Hepatocyte (in vitro differentiated cells): ENCODE measurements at regions not wholly inside any gene's neighbourhood (a gene's known extent, or its start where the extent isn't known, plus 50 kb on each side); places are given as distances from the start of the nearest gene placed in this dataset.
"Not testable (repeated sequence)": the region's sequence is repeated elsewhere in the genome, so short reads cannot be mapped to it uniquely, and the experiment has no call there.

ENCODE experiments used
- EZH2phosphoT487 ChIP-seq: fragments of 200-600 bp; sonication (generic); IDR thresholded peaks from one replicate; pipeline ENCODE4 v1.6.1; 2018; ENCODE audit warnings: antibody characterized with exemption, mild to moderate bottlenecking, low read depth, moderate library complexity; ENCODE audit not compliant: unreplicated experiment, severe bottlenecking
- TF ChIP-seq, protein P1 (sequence below): fragments of 200-600 bp; sonication (generic); IDR thresholded peaks from 2 replicates; pipeline ENCODE4 v1.5.1; 2016; ENCODE audit warnings: antibody characterized with exemption, mild to moderate bottlenecking; ENCODE audit not compliant: poor library complexity

DNA sequence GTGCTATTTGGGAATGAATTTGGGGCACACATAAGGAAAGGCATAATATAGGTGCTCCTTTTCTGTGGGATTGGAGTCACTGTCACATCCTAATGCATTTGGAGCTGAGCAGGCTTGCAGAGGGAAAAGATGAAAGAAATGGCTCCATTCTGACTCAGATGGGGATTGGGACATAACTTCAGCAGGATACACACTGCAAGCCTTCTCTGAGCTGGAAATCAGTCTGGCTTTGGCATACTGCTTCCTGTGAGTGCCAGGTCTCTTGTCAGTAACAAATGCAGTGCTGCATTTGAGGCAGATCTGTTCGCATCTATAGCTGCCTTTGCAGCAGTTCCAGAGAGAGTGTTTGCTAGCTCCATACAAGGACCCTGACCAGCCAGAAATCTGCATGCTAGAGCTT lies 98.7 kb downstream of the SRGAP2 start:
- TF ChIP-seq, protein P1, sequence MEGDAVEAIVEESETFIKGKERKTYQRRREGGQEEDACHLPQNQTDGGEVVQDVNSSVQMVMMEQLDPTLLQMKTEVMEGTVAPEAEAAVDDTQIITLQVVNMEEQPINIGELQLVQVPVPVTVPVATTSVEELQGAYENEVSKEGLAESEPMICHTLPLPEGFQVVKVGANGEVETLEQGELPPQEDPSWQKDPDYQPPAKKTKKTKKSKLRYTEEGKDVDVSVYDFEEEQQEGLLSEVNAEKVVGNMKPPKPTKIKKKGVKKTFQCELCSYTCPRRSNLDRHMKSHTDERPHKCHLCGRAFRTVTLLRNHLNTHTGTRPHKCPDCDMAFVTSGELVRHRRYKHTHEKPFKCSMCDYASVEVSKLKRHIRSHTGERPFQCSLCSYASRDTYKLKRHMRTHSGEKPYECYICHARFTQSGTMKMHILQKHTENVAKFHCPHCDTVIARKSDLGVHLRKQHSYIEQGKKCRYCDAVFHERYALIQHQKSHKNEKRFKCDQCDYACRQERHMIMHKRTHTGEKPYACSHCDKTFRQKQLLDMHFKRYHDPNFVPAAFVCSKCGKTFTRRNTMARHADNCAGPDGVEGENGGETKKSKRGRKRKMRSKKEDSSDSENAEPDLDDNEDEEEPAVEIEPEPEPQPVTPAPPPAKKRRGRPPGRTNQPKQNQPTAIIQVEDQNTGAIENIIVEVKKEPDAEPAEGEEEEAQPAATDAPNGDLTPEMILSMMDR: not testable (repeated sequence)
- TF ChIP-seq EZH2phosphoT487: not testable (repeated sequence)
